Neural cell (in vitro differentiated cells): ENCODE measurements at regions not wholly inside any gene's neighbourhood (a gene's known extent, or its start where the extent isn't known, plus 50 kb on each side); places are given as distances from the start of the nearest gene placed in this dataset.

Experiments
- H2AFZ ChIP-seq: fragments of 200-600, 300-800 bp; sonication (generic), shearing (Covaris generic); 2 replicates; pipeline ENCODE4 v1.6.0; 2014; ENCODE audit warnings: low read depth, mild to moderate bottlenecking, antibody characterized with exemption, low read length, moderate library complexity
- H3F3A ChIP-seq: fragments of 200-600 bp; shearing (Covaris generic); 2 replicates; pipeline ENCODE4 v1.6.1; 2016; ENCODE audit warnings: mild to moderate bottlenecking, moderate library complexity, mixed read lengths, antibody characterized with exemption, low read length; ENCODE audit not compliant: insufficient read depth, poor library complexity, severe bottlenecking
- H3K27ac ChIP-seq: fragments of 200-600, 300-800 bp; sonication (generic), shearing (Covaris generic); 2 replicates; pipeline ENCODE4 v1.5.1; 2014; ENCODE audit warnings: mild to moderate bottlenecking, low read length, moderate library complexity
- H3K27me3 ChIP-seq: fragments of 300-800, 200-600 bp; sonication (generic), shearing (Covaris generic); 2 replicates; pipeline ENCODE4 v1.6.0; 2014; ENCODE audit warnings: mild to moderate bottlenecking, low read depth, low read length, moderate library complexity; ENCODE audit not compliant: insufficient read depth
- H3K36me3 ChIP-seq: fragments of 300-800, 200-600 bp; sonication (generic), shearing (Covaris generic); 2 replicates; pipeline ENCODE4 v1.5.1; 2014; ENCODE audit warnings: mild to moderate bottlenecking, antibody characterized with exemption, low read length, moderate library complexity; ENCODE audit not compliant: insufficient read depth
- H3K4me2 ChIP-seq: fragments of 300-800, 200-600 bp; sonication (generic), shearing (Covaris generic); 2 replicates; pipeline ENCODE4 v1.6.0; 2014; ENCODE audit warnings: mild to moderate bottlenecking, low read length
- H3K4me3 ChIP-seq: fragments of 300-800, 200-600 bp; sonication (generic), shearing (Covaris generic); 2 replicates; pipeline ENCODE4 v1.5.1; 2014; ENCODE audit warnings: mild to moderate bottlenecking, low read length, moderate library complexity
- H3K79me2 ChIP-seq: fragments of 200-600 bp; shearing (Covaris generic); replicated peaks from 2 replicates; pipeline ENCODE4 v1.6.0; 2014; ENCODE audit warnings: mild to moderate bottlenecking, low read length, moderate library complexity; ENCODE audit not compliant: insufficient read depth
- H3K9ac ChIP-seq: fragments of 300-800, 200-600 bp; sonication (generic), shearing (Covaris generic); 2 replicates; pipeline ENCODE4 v1.6.1; 2016; ENCODE audit warnings: mild to moderate bottlenecking, low read length, mixed read lengths
- H3K9me2 ChIP-seq: fragments of 200-600 bp; shearing (Covaris generic); 2 replicates; pipeline ENCODE4 v1.6.1; 2016; ENCODE audit warnings: mild to moderate bottlenecking, low read length, mixed read lengths; ENCODE audit not compliant: insufficient read depth
- H3K9me3 ChIP-seq: fragments of 200-600, 300-800 bp; sonication (generic), shearing (Covaris generic); 2 replicates; pipeline ENCODE4 v1.6.1; 2016; ENCODE audit warnings: mild to moderate bottlenecking, mixed run types, low read length, moderate library complexity, mixed read lengths
- H4K20me1 ChIP-seq: fragments of 200-600 bp; shearing (Covaris generic); 2 replicates; pipeline ENCODE4 v1.6.1; 2016; ENCODE audit warnings: mild to moderate bottlenecking, mixed run types; ENCODE audit not compliant: insufficient read depth
- EP300 ChIP-seq: fragments of 450-650 bp; conservative IDR thresholded peaks from 2 replicates; pipeline ENCODE4 v1.6.1; 2014; ENCODE audit warnings: antibody characterized with exemption, mild to moderate bottlenecking, moderate library complexity; ENCODE audit not compliant: poor library complexity, severe bottlenecking
- EZH2 ChIP-seq: fragments of 200-600, 300-800 bp; shearing (Covaris generic), sonication (generic); IDR thresholded peaks from 2 replicates; pipeline ENCODE4 v1.6.1; 2014; ENCODE audit warnings: antibody characterized with exemption, low read length, borderline replicate concordance, mild to moderate bottlenecking; ENCODE audit not compliant: insufficient read depth, poor library complexity, severe bottlenecking
- MXI1 ChIP-seq: fragments of 450-650 bp; conservative IDR thresholded peaks from 2 replicates; pipeline ENCODE4 v1.6.1; 2014; ENCODE audit warnings: antibody characterized with exemption, mild to moderate bottlenecking; ENCODE audit not compliant: poor library complexity, severe bottlenecking
- POLR2AphosphoS5 ChIP-seq: IDR thresholded peaks from 2 replicates; pipeline ENCODE4 v1.6.1; 2012
- RAD21 ChIP-seq: fragments of 450-650 bp; conservative IDR thresholded peaks from 2 replicates; pipeline ENCODE4 v1.6.1; 2014; ENCODE audit warnings: antibody characterized with exemption, mild to moderate bottlenecking, moderate library complexity
- SMC3 ChIP-seq: fragments of 450-650 bp; conservative IDR thresholded peaks from 2 replicates; pipeline ENCODE4 v1.6.1; 2014; ENCODE audit warnings: antibody characterized with exemption, mild to moderate bottlenecking, moderate library complexity; ENCODE audit not compliant: poor library complexity
- TAF1 ChIP-seq: IDR thresholded peaks from 2 replicates; pipeline ENCODE4 v1.6.1; 2012; ENCODE audit warnings: low read depth
- TF ChIP-seq, protein P1 (sequence below): fragments of 450-650 bp; IDR thresholded peaks from 2 replicates; pipeline ENCODE4 v1.5.1; 2014; ENCODE audit warnings: antibody characterized with exemption, mild to moderate bottlenecking, moderate library complexity; ENCODE audit not compliant: poor library complexity, severe bottlenecking
- TF ChIP-seq, protein P2 (sequence below): IDR thresholded peaks from 2 replicates; pipeline ENCODE4 v1.6.1; 2012; ENCODE audit warnings: borderline replicate concordance

DNA sequence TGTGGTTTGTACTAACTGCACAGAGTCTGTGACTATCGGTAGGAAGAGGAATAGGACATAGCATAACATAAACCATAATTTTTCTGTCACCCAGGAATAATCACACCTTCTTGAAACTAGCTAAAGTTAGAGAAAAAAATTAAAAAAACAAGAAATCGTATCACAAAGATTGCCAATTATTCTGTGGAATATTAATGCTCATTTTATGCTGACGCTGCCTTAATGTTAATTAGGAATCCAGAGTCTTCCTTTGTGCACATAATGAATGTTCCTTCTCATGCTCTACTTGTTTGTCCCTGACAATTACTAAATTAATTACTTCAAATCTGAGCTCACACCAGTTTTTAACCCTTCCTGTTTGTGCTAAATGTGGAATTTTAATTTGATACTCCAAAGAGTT is 772.7 kb upstream of the EPHA5 start:
- Histone ChIP-seq H3F3A (no peaks in the 10 kb centered on the region), H3K27me3 (no peaks in the 10 kb centered on the region), H3K4me2 (no peak overlapping the region), H2AFZ (no peak overlapping the region), H3K4me3 (no peak overlapping the region), H3K9me3 (no peaks in the 10 kb centered on the region), H4K20me1 (no peaks in the 10 kb centered on the region), H3K36me3 (no peaks in the 10 kb centered on the region), H3K79me2 (no peaks in the 10 kb centered on the region), H3K9ac (no peak overlapping the region), H3K9me2 (no peaks in the 10 kb centered on the region), H3K27ac (no peak overlapping the region)
- TF ChIP-seq SMC3 (no peak), POLR2AphosphoS5 (no peak), TAF1 (no peak), RAD21 (no peak), EZH2 (no peak), MXI1 (no peak), EP300 (no peak)
- TF ChIP-seq, protein P1, sequence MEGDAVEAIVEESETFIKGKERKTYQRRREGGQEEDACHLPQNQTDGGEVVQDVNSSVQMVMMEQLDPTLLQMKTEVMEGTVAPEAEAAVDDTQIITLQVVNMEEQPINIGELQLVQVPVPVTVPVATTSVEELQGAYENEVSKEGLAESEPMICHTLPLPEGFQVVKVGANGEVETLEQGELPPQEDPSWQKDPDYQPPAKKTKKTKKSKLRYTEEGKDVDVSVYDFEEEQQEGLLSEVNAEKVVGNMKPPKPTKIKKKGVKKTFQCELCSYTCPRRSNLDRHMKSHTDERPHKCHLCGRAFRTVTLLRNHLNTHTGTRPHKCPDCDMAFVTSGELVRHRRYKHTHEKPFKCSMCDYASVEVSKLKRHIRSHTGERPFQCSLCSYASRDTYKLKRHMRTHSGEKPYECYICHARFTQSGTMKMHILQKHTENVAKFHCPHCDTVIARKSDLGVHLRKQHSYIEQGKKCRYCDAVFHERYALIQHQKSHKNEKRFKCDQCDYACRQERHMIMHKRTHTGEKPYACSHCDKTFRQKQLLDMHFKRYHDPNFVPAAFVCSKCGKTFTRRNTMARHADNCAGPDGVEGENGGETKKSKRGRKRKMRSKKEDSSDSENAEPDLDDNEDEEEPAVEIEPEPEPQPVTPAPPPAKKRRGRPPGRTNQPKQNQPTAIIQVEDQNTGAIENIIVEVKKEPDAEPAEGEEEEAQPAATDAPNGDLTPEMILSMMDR: no peak
- TF ChIP-seq, protein P2, sequence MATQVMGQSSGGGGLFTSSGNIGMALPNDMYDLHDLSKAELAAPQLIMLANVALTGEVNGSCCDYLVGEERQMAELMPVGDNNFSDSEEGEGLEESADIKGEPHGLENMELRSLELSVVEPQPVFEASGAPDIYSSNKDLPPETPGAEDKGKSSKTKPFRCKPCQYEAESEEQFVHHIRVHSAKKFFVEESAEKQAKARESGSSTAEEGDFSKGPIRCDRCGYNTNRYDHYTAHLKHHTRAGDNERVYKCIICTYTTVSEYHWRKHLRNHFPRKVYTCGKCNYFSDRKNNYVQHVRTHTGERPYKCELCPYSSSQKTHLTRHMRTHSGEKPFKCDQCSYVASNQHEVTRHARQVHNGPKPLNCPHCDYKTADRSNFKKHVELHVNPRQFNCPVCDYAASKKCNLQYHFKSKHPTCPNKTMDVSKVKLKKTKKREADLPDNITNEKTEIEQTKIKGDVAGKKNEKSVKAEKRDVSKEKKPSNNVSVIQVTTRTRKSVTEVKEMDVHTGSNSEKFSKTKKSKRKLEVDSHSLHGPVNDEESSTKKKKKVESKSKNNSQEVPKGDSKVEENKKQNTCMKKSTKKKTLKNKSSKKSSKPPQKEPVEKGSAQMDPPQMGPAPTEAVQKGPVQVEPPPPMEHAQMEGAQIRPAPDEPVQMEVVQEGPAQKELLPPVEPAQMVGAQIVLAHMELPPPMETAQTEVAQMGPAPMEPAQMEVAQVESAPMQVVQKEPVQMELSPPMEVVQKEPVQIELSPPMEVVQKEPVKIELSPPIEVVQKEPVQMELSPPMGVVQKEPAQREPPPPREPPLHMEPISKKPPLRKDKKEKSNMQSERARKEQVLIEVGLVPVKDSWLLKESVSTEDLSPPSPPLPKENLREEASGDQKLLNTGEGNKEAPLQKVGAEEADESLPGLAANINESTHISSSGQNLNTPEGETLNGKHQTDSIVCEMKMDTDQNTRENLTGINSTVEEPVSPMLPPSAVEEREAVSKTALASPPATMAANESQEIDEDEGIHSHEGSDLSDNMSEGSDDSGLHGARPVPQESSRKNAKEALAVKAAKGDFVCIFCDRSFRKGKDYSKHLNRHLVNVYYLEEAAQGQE: no peak

DNA sequence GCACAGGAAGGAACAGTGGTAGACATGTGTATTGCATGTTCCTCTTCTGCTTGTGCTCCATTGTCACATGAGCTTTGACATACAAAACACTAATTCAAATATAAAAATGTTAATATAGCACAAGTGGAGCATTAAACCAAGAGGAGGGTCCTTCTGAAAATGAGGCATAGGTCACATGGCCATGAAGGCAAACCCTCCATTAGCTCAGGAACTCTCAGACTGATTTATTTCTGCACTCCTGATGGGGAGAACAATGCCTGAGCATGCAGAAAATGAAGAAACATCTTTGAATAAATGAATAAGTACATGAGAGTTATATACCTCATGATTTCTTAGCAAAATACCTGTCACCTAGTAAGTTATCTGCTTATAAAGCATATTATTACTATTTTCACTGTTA is 769.2 kb upstream of the EPHA5 start:
- no peaks in the 10 kb centered on the region for H3K79me2 ChIP-seq
- TF ChIP-seq SMC3: no peak
- TF ChIP-seq TAF1: no peak
- TF ChIP-seq RAD21: no peak
- no peak for TF ChIP-seq MXI1
- TF ChIP-seq, protein P1: no peak
- TF ChIP-seq EZH2: no peak
- H3K36me3 ChIP-seq: no peaks in the 10 kb centered on the region
- H3K9me2 ChIP-seq: no peaks in the 10 kb centered on the region
- no peak overlapping the region for H3K9ac ChIP-seq
- H3K4me3 ChIP-seq: no peak overlapping the region
- H3K9me3 ChIP-seq: no peaks in the 10 kb centered on the region
- H2AFZ ChIP-seq: no peak overlapping the region
- H3K27me3 ChIP-seq: no peaks in the 10 kb centered on the region
- no peaks in the 10 kb centered on the region for H4K20me1 ChIP-seq
- no peak overlapping the region for H3K4me2 ChIP-seq
- H3F3A ChIP-seq: no peaks in the 10 kb centered on the region
- H3K27ac ChIP-seq: no peak overlapping the region
